Natural killer cell (primary cell): ENCODE measurements at regions not wholly inside any gene's neighbourhood (a gene's known extent, or its start where the extent isn't known, plus 50 kb on each side); places are given as distances from the start of the nearest gene placed in this dataset.

Experiments
- ATAC-seq, 3 donors: fragments of 150-1000 bp in 2 of 3; fragments of 200-7000 bp in 1 of 3; cut with Tn5 transposase; 1 replicate in 1 of 3; 2 replicates in 2 of 3; pipeline ENCODE4 v1.10.0; 2021; ENCODE audit warnings: mild to moderate bottlenecking in 2 of 3, moderate library complexity in 2 of 3
- DNase-seq, 2 donors: peaks; one replicate each; pipeline versions ENCODE4 v3.0.0 to v3.0.0-alpha.2; 2013 to 2021; ENCODE audit warnings: mixed read lengths in 1 of 2
- H3K27ac ChIP-seq: one replicate; pipeline ENCODE4 v1.5.1; 2013; ENCODE audit warnings: mild to moderate bottlenecking, low read length
- H3K27me3 ChIP-seq: one replicate; pipeline ENCODE4 v1.6.1; 2013; ENCODE audit warnings: low read length; ENCODE audit not compliant: control insufficient read depth, insufficient read depth
- H3K36me3 ChIP-seq: one replicate; pipeline ENCODE4 v1.6.1; 2013; ENCODE audit warnings: low read length; ENCODE audit not compliant: control insufficient read depth, insufficient read depth
- H3K4me1 ChIP-seq: one replicate; pipeline ENCODE4 v1.6.1; 2013; ENCODE audit warnings: low read length; ENCODE audit not compliant: control insufficient read depth, insufficient read depth
- H3K4me3 ChIP-seq: one replicate; pipeline ENCODE4 v1.5.1; 2013; ENCODE audit warnings: low read length
- H3K9me3 ChIP-seq: one replicate; pipeline ENCODE4 v1.6.1; 2013; ENCODE audit warnings: low read length; ENCODE audit not compliant: control insufficient read depth, insufficient read depth
- H3K27ac Mint-ChIP-seq, 2 donors: one replicate each; pipeline ENCODE4 v1.8.0; 2022; ENCODE audit warnings: mild to moderate bottlenecking in 2 of 2, mixed read lengths in 2 of 2, moderate library complexity in 1 of 2
- H3K27me3 Mint-ChIP-seq, 2 donors: one replicate each; pipeline ENCODE4 v1.8.0; 2022; ENCODE audit warnings: low read depth in 2 of 2, mixed read lengths in 2 of 2
- H3K36me3 Mint-ChIP-seq: one replicate; pipeline ENCODE4 v1.8.0; 2022; ENCODE audit warnings: mixed read lengths
- H3K4me1 Mint-ChIP-seq, 2 donors: one replicate each; pipeline ENCODE4 v1.8.0; 2022; ENCODE audit warnings: mixed read lengths in 2 of 2
- H3K4me3 Mint-ChIP-seq: one replicate; pipeline ENCODE4 v1.8.0; 2022; ENCODE audit warnings: mild to moderate bottlenecking, moderate library complexity, mixed read lengths
- H3K9me3 Mint-ChIP-seq, 2 donors: one replicate each; pipeline ENCODE4 v1.8.0; 2022; ENCODE audit warnings: mixed read lengths in 2 of 2
- CTCF ChIP-seq: fragments of 200-600 bp; IDR thresholded peaks from one replicate; pipeline ENCODE4 v1.8.0; 2022; ENCODE audit warnings: antibody characterized with exemption
- WGBS: methylation state at CpG from one replicate; pipeline ENCODE4 v1.1.7; 2013; ENCODE audit warnings: missing lambda C conversion rate; ENCODE audit not compliant: insufficient coverage; 5-methylcytosine and 5-hydroxymethylcytosine counted together
- intact Hi-C: fragments of 100-400 bp; cut with micrococcal nuclease; formaldehyde crosslinking; loops from one replicate; pipeline ENCODE4 v1.14.2; 2022

- no peak overlapping the region for H3K4me3 ChIP-seq
- intact Hi-C loops: no loop called here
- H3K36me3 ChIP-seq: no peaks in the 10 kb centered on the region
- Mint-ChIP-seq H3K4me3 (no peak overlapping the region), H3K4me1 (no peaks in the 10 kb centered on the region), H3K27me3 (no peaks in the 10 kb centered on the region), H3K9me3 (peaks cover 9 to 17% of the 10 kb centered on the region in 2 donors), H3K36me3 (peaks cover 6% of the 10 kb centered on the region), H3K27ac (no peak overlapping the region)
- H3K27me3 ChIP-seq: no peaks in the 10 kb centered on the region
- no peaks in the 10 kb centered on the region for H3K9me3 ChIP-seq
- DNase-seq (no peak), ATAC-seq (no peak)
- no peaks in the 10 kb centered on the region for H3K4me1 ChIP-seq
- TF ChIP-seq CTCF: no peak
- 95% methylated on average over 1 of the region's 1 CpG for WGBS
- no peak overlapping the region for H3K27ac ChIP-seq
Observed at GRCh38 chr11:80010536-80010935, 569.7 kb upstream of the TENM4 start.

GRCh38 chr11:80009081-80009480 lies 568.3 kb upstream of the TENM4 start:
- Mint-ChIP-seq H3K27ac (no peak overlapping the region), H3K9me3 (peaks cover 15 to 26% of the 10 kb centered on the region in 2 donors), H3K4me1 (no peaks in the 10 kb centered on the region), H3K4me3 (no peak overlapping the region), H3K27me3 (no peaks in the 10 kb centered on the region), H3K36me3 (no peaks in the 10 kb centered on the region)
- H3K36me3 ChIP-seq: no peaks in the 10 kb centered on the region
- intact Hi-C loops: no loop called here
- H3K27ac ChIP-seq: no peak overlapping the region
- H3K4me3 ChIP-seq: no peak overlapping the region
- no peaks in the 10 kb centered on the region for H3K9me3 ChIP-seq
- no peak for TF ChIP-seq CTCF
- WGBS: 100% methylated on average over 1 of the region's 3 CpGs
- no peaks in the 10 kb centered on the region for H3K27me3 ChIP-seq
- no peaks in the 10 kb centered on the region for H3K4me1 ChIP-seq
- ATAC-seq: no peak
- no peak for DNase-seq

- Histone ChIP-seq H3K27me3 (no peaks in the 10 kb centered on the region), H3K36me3 (no peaks in the 10 kb centered on the region), H3K4me1 (no peaks in the 10 kb centered on the region), H3K4me3 (no peak overlapping the region), H3K27ac (no peak overlapping the region), H3K9me3 (no peaks in the 10 kb centered on the region)
- TF ChIP-seq CTCF: no peak
- Mint-ChIP-seq H3K27ac (no peak overlapping the region), H3K36me3 (no peaks in the 10 kb centered on the region), H3K4me1 (no peaks in the 10 kb centered on the region), H3K4me3 (no peak overlapping the region), H3K9me3 (peaks cover 15 to 21% of the 10 kb centered on the region in 2 donors), H3K27me3 (no peaks in the 10 kb centered on the region)
- 77% methylated on average over 5 of the region's 6 CpGs for WGBS
- intact Hi-C loops: no loop called here
- DNase-seq (no peak), ATAC-seq (no peak)
Observed at GRCh38 chr11:80007616-80008015, 566.8 kb upstream of the TENM4 start.

DNA sequence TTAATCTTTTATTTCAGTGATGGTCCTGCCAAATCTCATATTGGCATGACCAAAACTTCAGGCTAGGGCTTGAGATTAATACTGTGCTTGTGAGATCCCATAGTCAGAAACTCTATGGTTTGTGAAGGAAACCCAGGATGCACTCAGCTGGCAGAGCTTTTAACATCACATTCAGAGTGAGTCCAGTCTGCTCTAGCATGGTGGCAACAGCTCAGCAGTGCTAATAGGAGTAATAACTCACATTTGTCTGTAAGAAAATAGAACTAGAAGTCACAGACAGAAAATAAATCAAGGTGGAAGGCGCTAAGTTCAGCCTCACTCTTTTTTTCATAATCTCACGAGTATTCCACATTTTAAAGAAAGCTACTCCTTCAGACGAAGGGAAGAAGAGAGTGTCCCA lies 549.3 kb upstream of the TENM4 start:
- DNase-seq (no peak), ATAC-seq (no peak)
- H3K27ac ChIP-seq: no peak overlapping the region
- Mint-ChIP-seq H3K27me3 (no peaks in the 10 kb centered on the region), H3K36me3 (no peaks in the 10 kb centered on the region), H3K4me3 (no peak overlapping the region), H3K27ac (no peak overlapping the region), H3K4me1 (no peaks in the 10 kb centered on the region), H3K9me3 (peaks cover 9 to 12% of the 10 kb centered on the region in 2 donors)
- no peak overlapping the region for H3K4me3 ChIP-seq
- intact Hi-C loops: no loop called here
- WGBS: 72% methylated on average over 3 of the region's 3 CpGs
- H3K36me3 ChIP-seq: no peaks in the 10 kb centered on the region
- no peaks in the 10 kb centered on the region for H3K9me3 ChIP-seq
- TF ChIP-seq CTCF: no peak
- no peaks in the 10 kb centered on the region for H3K4me1 ChIP-seq
- no peaks in the 10 kb centered on the region for H3K27me3 ChIP-seq
